ENCODE measurements at regions not wholly inside any gene's neighbourhood (a gene's known extent, or its start where the extent isn't known, plus 50 kb on each side); places are given as distances from the start of the nearest gene placed in this dataset.

GRCh38 chr18:21167641-21168377, 56.2 kb upstream of the ROCK1 start:
- no peak for TF ChIP-seq EZH2 (IDR thresholded peaks at IDR 0.05; ENCODE audit: insufficient read depth, poor library complexity, severe bottlenecking)
- TF ChIP-seq EZH2phosphoT487 (IDR thresholded peaks at IDR 0.05; ENCODE audit: insufficient read depth, low read depth) = no peak

All from GM23248 (cell line).